ENCODE measurements at regions not wholly inside any gene's neighbourhood (a gene's known extent, or its start where the extent isn't known, plus 50 kb on each side); places are given as distances from the start of the nearest gene placed in this dataset.
A peak's percentile ranks its signal among the peaks of the same experiment; 100 is the strongest.

DNA sequence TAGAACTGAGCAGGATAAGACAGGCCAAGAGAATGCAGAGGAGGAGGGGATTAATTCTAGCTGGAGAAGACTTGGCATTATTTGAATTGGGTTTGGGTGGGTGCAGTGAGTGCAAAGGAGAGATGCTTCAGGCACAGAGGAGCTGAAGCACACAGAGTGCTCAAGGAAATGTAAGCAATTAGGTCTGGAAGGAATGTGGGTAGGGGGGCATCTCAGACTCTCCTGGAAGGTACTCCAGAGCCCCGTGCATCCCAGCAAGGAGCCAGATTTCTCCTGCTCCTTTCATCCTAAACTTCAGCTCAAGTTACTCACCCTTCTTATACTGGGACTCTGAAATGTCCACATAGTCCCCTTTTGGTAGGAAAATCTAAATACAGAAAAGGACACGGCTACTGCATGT lies 143.6 kb upstream of the PFN2 start:
- H2BK120ac ChIP-seq (ENCODE audit: low read depth, low read length), result no peak overlapping the region
- no peaks in the 10 kb centered on the region for H4K20me1 ChIP-seq (ENCODE audit: insufficient read depth, low read length)
- H2AFZ ChIP-seq (replicated peaks; ENCODE audit: low read length, poor library complexity), result peak overlapping the region; percentile 73
- CTCF ChIA-PET, result interaction anchor here (1.3 kb wide), 1 partner anchor 34 kb away, joined by 4 read pairs; no protein-coding TSS in a partner anchor
- no peak overlapping the region for H2BK5ac ChIP-seq (ENCODE audit: low read depth, low read length, poor library complexity, severe bottlenecking)
- in situ Hi-C loops (cut with MboI; ENCODE audit: low sequenced_read_pairs), result no loop called here
- 0 out of 3 replicates have a peak overlapping the region, but pooled peaks have one; percentile 15 for H2BK15ac ChIP-seq (ENCODE audit: low read depth, low read length)
- H3K18ac ChIP-seq (ENCODE audit: low read depth, low read length), result no peak overlapping the region
- H3K56ac ChIP-seq (ENCODE audit: extremely low read depth, insufficient read depth, low read length), result no peak overlapping the region
- peaks cover 3% of the 10 kb centered on the region; the same call in 1 of the 2 replicates for H3K9me1 ChIP-seq (ENCODE audit: insufficient read depth, low read length)
- H4K91ac ChIP-seq (ENCODE audit: insufficient read depth, low read depth, low read length), result no peak overlapping the region
- no peak overlapping the region for H3K9ac ChIP-seq (ENCODE audit: low read depth, low read length)
- no peaks in the 10 kb centered on the region for H3K36me3 ChIP-seq (ENCODE audit: control insufficient read depth, insufficient read depth, low read length)
- TF ChIP-seq FOS (IDR thresholded peaks at IDR 0.05; ENCODE audit: low read depth, low read length), result no peak
- H2AK5ac ChIP-seq (ENCODE audit: low read depth, low read length), result no peak overlapping the region
- H3K4me3 ChIP-seq (ENCODE audit: insufficient read depth, low read depth, low read length), result no peak overlapping the region
- H3K14ac ChIP-seq (replicated peaks; ENCODE audit: low read depth, low read length), result peak overlapping the region; percentile 1; the same call in 1 of the 2 replicates
- no peak overlapping the region for H4K5ac ChIP-seq (ENCODE audit: low read depth, low read length)
- 0 out of 2 replicates have a peak overlapping the region, but pooled peaks have one; percentile 0 for H3K4ac ChIP-seq (ENCODE audit: low read depth, low read length)
- peak overlapping the region; percentile 35; the same call in 1 of the 2 replicates for H3K23ac ChIP-seq (ENCODE audit: low read depth, low read length)
- no peaks in the 10 kb centered on the region for H3K79me1 ChIP-seq (ENCODE audit: low read depth in 1 of 2, low read length in 2 of 2)
- WGBS, 2 experiments (ENCODE audit: extremely low coverage in 2 of 2, insufficient read length in 1 of 2), result no CpG with 5 or more reads among the region's 2 CpGs
- H3K27me3 ChIP-seq (ENCODE audit: control insufficient read depth, insufficient read depth, low read length), result no peaks in the 10 kb centered on the region
- peak overlapping the region; percentile 23; the same call in 1 of the 2 replicates for H2BK20ac ChIP-seq (ENCODE audit: low read depth, low read length)
- H2AK9ac ChIP-seq (replicated peaks; ENCODE audit: low read depth, low read length, poor library complexity), result no peak overlapping the region
- H4K8ac ChIP-seq (ENCODE audit: low read depth in 2 of 2, low read length in 2 of 2), result no peak overlapping the region
- POLR2A ChIA-PET (ENCODE audit: unreplicated experiment), result no interaction called here
- DNase-seq, result no peak
- no peak overlapping the region for H3K27ac ChIP-seq (ENCODE audit: insufficient read depth, low read length)
- dilution Hi-C loops (cut with HindIII; ENCODE audit: low sequenced_read_pairs, unreplicated experiment), result no loop called here
- no peaks in the 10 kb centered on the region for H3K9me3 ChIP-seq (ENCODE audit: control insufficient read depth, insufficient read depth, low read length)
- intact Hi-C loops (cut with micrococcal nuclease), result no loop called here
- H3K4me1 ChIP-seq (ENCODE audit: control insufficient read depth, insufficient read depth, low read length), result peaks cover 4% of the 10 kb centered on the region; the same call in 1 of the 2 replicates
- H3K4me2 ChIP-seq (ENCODE audit: low read depth, low read length), result no peak overlapping the region
- BruUV-seq (replicated peaks), result no TSS peak
- no peak for ATAC-seq (ENCODE audit: low read depth)

All from IMR-90 (cell line).